Uterus (tissue), 2 donors: ENCODE measurements at regions not wholly inside any gene's neighbourhood (a gene's known extent, or its start where the extent isn't known, plus 50 kb on each side); places are given as distances from the start of the nearest gene placed in this dataset.

Source experiments
- POLR2A ChIP-seq, 2 donors: fragments of 450-650 bp; IDR thresholded peaks; one replicate each; pipeline ENCODE4 v1.6.1; 2016; ENCODE audit warnings: antibody characterized with exemption in 2 of 2, mild to moderate bottlenecking in 1 of 2, moderate library complexity in 1 of 2
- TF ChIP-seq, protein P1 (sequence below), 4 experiments: fragments of 200-600 bp in 2 of 4; fragments of 450-650 bp in 2 of 4; sonication (generic) in 2 of 4; IDR thresholded peaks; one replicate each; pipeline ENCODE4 v1.5.1; 2016 to 2019; ENCODE audit warnings: antibody characterized with exemption in 4 of 4, mild to moderate bottlenecking in 2 of 4, moderate library complexity in 1 of 4

DNA sequence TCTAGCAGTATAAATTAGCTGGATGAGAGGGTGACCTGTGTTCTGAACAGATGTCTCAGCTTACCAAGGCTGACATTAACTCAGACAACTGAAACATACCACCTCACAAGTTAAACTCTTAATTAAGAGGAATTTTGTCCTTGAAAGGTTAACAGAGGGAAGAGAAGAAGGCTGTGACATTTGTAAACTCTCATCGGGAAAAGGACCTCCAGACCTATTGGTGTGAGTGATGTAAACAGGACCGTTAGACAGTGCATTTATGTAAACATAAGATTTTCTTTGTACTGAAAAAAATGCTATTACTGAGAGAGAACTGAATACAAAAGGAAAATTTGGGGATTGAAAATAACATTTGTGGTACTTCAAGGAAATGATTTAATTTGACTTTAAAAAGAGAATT, 308.4 kb upstream of the DIAPH2 start:
- TF ChIP-seq, protein P1, sequence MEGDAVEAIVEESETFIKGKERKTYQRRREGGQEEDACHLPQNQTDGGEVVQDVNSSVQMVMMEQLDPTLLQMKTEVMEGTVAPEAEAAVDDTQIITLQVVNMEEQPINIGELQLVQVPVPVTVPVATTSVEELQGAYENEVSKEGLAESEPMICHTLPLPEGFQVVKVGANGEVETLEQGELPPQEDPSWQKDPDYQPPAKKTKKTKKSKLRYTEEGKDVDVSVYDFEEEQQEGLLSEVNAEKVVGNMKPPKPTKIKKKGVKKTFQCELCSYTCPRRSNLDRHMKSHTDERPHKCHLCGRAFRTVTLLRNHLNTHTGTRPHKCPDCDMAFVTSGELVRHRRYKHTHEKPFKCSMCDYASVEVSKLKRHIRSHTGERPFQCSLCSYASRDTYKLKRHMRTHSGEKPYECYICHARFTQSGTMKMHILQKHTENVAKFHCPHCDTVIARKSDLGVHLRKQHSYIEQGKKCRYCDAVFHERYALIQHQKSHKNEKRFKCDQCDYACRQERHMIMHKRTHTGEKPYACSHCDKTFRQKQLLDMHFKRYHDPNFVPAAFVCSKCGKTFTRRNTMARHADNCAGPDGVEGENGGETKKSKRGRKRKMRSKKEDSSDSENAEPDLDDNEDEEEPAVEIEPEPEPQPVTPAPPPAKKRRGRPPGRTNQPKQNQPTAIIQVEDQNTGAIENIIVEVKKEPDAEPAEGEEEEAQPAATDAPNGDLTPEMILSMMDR (IDR thresholded peaks at IDR 0.05), result no peak
- no peak for TF ChIP-seq POLR2A (IDR thresholded peaks at IDR 0.05)
